GM19438 (cell line): ENCODE measurements at regions not wholly inside any gene's neighbourhood (a gene's known extent, or its start where the extent isn't known, plus 50 kb on each side); places are given as distances from the start of the nearest gene placed in this dataset.
"Not testable (repeated sequence)": the region's sequence is repeated elsewhere in the genome, so short reads cannot be mapped to it uniquely, and the experiment has no call there.

ENCODE experiments used
- ATAC-seq: cut with Tn5 transposase; IDR thresholded peaks from one replicate; pipeline ENCODE4 v1.9.1; 2021; ENCODE audit warnings: low read depth; ENCODE audit not compliant: unreplicated experiment

DNA sequence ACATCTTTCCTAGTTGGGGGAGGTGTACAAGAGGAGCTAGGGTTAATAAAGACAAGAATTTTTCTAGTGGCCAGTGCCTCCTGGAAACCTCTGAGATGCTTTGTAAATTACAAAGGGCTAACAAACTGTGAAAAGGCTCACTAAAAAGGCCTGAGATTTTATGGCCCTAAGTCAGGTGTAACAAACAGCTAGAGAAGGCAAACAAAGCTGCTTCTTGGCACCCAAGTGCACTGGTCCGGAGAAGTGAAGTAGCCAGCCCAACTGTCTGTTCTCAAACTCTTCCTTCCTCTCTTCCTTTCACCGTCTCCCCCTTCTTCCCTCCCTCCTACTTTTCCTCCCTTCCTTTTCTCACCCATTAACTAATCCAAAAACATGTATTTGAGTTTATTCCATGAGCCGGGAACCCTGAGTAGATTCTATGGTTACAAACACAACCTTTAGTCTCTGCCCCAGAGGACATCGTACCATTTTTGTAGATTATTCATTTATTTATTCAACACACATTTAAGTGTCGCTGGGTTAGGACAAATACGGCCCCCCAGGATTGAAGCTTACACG, 143.4 kb upstream of the PCGF5 start:
- ATAC-seq = no peak

DNA sequence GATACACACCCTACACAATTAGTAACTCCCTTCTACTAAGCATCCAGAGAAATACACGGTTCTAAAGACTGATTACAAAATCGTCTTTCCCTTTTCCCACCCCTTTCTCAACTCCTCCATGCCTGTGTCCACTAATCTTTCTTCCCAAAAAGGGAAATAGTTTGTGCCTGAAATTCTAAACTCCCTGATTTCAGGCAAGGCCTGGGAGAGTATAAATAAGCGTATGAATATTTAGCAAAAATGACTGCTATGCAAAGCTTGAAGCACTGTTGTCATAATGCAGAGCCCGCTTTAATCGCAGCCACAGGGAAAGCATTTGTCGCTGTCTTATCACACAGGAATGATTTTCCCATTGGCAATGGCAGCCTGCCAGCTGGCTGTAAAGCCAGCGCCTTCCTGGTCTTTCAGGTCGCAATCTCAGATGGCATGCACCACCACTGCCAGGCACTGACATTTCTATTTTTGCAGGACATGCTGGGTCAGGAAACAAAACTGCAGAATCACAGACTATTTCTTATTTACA, 142.9 kb upstream of the PCGF5 start:
- no peak for ATAC-seq

DNA sequence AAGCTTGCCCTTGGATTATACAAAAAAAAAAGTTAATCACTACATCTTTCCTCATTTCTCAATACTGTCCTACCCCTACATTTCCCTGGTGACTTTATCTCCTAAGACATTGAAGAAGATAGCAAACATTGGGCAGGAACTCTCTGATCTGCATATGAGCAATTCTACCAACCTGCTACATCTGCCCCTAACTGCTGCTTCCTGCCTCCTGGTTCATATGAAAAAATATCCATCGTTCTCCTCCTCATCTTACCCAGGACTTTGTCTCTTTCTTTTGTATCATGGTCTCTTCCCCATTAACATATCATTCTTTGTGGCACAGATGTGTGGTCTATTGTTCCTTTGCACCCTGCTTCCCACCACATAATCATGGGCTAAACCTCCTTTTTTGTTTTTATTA, 139.7 kb upstream of the PCGF5 start:
- ATAC-seq = no peak

DNA sequence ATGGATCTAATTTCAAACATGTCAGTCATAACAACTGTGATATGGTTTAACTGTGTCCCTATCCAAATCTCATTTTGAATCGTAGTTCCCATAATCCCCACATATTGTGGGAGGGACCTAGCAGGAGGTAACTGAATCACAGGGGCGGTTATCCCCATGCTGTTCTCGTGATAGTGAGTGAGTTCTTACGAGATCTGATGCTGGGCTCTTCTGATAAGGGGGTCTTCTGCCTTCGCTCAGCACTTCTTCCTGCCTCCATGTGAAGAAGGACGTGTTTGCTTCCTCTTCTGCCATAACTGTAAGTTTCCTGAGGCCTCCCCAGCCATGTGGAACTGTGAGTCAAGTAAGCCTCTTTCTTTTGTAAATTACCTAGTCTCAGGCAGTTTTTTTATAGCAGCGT, 138.0 kb upstream of the PCGF5 start:
- no peak for ATAC-seq

DNA sequence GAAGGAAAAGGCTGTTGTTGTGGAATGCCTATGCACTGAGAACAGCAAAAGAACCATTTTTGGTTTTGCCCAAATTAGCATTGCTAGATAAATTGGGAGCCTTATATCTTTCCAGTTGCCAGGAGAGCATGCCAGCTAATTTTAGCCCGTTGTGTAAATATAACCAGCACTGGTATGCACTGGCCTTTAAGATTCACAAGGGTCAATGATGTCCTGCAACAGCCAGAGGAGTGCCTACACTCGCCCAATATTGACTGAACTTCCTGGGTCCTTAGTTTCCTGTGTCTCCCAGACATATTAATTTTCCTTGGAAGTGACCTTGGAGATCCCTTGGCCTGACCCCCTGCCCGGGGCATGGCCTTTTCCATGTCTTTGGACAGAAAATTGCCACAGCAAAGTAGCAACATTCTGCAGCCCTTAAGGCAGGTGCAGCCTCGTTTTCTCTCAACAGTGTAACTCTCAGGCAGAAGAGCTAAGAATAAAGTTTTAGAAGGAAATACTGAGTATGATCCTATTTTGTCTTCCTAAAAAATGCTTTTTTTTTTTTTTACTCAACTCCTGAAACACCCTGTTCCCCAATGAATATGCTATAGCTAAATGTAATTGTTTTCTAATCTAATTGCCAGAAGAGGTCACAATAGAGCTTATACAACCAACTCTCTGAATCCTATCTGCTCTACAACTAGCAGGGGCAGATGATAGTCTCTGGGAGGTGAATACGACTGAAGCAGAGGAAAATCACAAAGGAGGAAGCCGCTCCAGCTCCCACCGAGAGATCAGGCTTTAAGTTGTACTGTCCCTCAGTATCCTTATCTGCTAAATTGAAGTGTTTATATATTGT, 131.9 kb upstream of the PCGF5 start:
- no peak for ATAC-seq

DNA sequence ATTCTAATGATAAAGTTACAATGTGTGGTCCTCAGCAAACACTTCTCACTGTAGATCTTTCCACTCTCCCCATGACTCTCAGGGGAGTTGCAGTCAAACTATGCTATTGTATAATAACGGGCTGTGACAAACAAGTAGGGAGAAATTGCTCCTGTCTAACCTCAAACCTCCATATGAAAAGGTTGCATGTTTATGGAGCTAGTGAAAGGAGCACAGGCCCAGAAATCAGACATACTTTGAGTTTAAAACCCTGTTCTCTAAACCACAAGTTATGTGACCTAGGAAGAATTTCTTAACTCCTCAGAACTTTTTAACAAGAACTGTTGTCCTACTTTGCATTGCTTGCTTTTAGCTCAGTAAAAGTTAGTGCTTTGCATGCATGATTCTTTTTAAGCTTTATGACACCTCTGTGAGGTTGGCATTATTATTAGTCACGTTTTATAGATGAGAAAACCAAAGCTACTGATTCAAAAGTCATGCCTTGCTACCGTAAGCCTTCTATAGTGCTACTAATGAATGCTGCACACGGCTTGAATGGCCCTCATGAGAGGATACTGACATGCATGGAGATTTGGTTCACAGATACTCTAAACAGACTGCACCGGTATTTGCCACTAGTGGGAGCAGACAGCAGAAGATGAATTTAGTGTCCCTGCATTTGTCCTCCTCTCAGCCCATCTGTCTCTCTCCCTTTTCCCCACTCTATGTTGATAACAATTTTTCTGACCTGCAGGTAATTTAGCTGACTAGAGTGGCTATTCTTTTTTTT, 129.5 kb upstream of the PCGF5 start:
- ATAC-seq = no peak

DNA sequence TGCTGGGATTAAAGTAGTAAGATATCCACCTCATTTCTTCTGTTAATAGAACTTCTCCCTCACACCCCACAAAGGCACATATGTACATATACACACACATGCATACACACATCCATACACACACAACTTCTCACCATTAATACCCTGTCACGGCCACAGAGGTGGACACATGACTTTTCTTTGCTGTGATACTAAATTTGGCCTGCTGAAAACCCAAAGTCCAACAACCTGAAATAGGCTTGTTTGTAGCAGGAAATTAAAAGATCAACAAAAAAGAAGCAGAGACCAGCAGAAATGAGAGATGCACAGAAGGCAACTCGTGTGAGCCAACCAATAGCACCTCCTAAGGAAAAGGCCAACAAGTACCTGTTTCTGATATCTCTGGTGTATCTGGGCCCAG, 128.7 kb upstream of the PCGF5 start:
- ATAC-seq = no peak

DNA sequence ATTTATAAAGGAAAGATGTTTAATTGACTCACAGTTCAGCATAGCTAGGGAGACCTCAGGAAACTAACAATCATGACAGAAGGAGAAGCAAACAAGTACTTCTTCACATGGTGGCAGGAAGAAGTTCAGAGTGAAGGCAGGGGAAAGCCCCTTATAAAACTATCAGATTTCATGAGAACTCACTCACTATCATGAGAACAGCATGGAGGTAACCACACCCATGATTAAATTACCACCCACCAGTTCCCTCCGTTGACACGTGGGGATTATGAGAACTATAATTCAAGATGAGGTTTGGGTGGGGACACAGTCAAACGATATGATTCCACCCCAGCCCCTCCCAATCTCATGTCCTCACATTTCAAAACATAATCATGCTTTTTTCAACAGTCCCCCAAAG, 124.2 kb upstream of the PCGF5 start:
- no peak for ATAC-seq

DNA sequence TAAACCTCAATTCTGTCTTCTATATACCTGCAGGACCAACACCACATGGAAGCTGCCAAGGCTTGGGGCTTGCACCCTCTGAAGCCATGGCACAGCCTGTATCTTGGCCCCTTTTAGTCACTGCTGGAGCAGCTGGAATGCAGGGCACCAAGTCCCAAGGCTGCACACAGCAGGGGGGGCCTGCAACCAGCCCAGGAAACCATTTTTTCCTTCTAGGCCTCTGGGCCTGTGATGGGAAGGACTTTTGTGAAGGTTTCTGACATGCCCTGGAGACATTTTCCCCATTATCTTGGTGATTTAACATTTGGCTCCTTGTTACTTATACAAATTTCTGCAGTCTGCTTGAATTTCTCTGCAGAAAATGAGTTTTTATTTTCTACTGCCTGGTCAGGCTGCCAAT, 123.2 kb upstream of the PCGF5 start:
- ATAC-seq = no peak

DNA sequence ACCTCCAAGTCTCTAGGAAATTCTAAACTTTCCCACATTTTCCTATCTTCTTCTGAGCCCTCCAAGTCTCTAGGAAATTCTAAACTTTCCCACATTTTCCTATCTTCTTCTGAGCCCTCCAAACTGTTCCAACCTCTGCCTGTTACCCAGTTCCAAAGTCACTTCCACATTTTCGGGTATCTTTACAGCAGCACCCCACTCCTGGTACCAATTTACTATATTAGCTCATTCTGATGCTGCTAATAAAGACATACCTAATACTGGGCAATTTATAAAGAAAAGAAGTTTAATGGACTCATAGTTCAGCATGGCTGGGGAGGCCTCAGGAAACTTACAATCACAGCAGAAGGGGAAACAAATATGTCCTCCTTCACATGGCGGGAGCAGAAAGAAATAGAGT, 122.4 kb upstream of the PCGF5 start:
- not testable (repeated sequence) for ATAC-seq

DNA sequence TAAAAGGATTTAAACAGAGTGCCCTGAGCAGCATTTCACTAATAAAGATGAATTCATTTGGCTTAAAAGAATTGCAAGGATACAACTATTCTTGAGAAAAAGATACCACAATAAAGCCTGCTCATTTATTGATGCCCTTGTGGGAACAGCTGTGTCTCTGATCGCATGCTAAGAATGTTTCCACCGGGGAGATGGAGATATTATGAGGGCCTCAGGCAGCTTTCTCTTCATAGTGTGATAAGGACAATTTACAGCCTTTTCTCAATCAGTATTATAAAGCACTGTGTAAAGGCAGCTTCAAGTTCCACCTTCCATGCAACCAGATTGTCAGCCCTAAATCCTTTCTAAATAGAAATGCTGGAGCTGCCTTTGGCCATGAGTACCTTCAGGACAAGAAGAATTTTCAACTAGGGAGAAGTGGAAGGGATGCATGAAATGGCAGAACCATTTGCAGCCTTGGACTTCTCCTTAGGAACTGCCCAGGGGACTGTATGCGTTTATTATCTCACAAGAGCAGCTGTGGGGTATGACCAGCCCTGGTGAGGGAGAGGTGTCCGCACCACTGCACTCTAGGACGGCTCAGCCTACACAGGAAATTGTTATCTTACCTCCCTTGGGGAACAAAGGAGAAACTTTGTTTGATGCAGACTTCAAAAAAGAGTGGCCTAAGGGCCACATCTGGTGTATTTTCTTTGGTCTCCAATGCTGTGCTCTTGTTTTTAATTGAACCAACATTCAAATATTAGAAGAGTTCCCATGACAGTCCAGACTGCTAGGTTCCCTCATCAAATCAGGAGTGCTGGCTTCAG, 116.9 kb upstream of the PCGF5 start:
- peak; percentile 63 for ATAC-seq

DNA sequence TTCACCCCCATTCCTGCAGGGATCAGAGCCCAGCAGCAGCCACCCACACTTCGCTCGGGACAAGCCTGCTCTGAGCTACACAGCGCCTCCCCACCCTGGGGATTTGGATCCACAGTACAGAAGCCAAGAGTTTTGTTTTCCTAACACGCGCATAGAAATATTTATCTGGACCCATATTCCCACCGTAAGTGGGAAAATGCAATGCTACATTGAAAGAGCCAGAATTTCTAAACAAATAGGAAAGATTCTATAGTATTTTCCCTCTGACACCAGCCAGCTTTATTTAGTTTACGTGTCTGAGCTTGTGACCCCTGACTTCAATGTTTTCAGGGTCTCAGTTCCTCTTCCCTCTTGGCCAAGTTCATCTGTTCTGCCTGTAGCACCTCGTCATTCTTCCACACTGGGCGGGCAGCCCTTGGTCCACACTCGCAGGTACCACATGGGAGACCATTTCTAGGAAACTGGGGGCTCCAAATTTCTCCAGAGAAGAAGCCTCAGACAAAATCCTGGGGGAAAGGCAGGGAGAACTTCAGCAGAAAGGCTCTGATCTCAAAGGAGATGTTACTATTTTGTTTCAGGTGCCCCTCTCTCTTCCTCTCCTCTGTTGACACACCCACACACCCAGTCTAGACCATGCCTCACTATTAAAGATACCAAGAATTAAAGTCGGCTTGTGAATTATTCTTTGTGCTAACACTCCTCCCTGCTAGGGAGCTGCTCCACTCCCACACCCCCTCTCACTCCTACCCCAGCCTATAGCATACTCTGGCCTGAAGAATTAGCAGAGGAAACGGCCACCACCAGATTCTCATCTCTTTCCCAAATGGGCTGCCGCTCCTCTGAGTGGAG, 116.0 kb upstream of the PCGF5 start:
- ATAC-seq = peak; percentile 26

DNA sequence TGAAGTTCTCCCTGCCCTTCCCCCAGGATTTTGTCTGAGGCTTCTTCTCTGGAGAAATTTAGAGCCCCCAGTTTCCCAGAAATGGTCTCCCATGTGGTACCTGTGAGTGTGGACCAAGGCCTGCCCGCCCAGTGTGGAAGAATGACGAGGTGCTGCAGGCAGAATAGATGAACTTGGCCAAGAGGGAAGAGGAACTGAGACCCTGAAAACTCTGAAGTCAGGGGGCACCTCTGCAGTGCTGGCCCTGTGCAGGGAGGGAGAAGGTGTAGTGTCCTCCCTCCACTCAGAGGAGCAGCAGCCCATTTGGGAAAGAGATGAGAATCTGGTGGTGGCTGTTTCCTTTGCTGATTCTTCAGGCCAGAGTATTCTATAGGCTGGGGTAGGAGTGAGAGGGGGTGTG, 115.2 kb upstream of the PCGF5 start:
- no peak for ATAC-seq

DNA sequence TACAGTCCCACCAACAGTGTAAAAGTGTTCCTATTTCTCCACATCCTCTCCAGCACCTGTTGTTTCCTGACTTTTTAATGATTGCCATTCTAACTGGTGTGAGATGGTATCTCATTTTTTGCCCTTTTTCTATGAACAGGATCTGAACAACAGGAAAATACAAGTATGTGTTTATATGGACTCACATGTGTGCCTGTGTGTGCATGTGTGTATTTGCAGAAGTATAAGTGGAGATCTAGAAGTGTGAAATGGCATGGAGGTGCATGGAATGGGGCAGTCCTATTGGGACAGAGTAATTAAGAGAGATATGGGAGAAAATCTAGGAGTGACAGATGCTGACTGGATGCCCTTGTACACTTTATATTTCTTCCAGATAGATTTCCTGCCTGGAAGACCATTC, 111.6 kb upstream of the PCGF5 start:
- no peak for ATAC-seq

DNA sequence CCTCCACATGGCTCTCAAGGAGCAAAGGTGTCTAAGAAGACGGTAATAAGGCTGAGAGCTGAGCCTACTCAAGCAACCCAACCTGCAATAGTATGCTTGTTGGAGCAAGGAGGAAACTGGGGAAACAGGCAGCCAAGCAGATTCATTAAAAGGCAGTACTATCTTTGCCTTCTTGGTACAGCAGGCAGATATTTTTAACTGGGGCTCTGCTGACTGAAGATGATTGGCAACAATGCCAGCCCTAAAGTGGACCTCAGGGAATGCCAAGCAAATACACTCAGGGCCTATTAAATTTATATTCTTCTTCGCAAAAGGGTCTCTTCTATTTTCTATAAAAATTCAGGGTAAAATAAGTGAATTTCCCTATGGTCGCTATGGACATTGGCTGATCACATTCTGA, 109.4 kb upstream of the PCGF5 start:
- ATAC-seq = no peak

DNA sequence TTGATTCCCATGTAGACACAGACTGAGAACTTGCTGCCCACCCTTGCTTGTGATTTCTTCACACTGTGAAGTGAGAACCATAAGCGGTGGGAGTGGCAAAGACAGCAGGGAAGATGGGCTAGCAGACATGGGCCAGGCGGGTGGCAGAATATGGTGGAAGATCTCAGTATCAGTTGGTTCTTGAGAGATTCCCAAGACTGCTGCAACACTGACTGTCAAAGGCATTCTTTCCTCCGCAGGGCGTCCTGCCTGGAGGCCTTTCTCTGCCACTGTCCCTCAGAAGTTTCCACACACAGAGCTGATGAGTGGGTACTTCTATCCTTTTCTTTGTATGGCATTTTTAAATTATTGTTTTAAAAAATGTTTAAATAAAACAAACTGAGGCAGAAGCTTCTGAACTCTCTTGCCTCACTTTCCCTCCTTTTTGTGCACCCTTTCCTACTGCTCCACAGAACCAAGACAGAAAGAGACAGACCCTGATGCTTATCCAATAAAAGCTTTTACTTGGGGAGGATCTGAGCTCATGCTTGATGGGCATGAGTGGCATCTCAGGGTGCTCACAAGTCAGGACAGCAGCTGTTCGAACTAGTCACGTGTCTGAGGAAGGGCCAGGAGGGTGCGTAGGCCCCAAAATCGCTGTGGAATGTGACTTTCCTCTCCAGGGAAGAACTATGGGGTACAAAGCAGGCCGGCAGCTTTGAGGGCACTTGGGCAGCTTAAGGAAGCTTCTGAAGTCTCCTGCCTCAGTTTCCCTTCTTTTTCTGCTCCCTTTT, 104.7 kb upstream of the PCGF5 start:
- no peak for ATAC-seq

DNA sequence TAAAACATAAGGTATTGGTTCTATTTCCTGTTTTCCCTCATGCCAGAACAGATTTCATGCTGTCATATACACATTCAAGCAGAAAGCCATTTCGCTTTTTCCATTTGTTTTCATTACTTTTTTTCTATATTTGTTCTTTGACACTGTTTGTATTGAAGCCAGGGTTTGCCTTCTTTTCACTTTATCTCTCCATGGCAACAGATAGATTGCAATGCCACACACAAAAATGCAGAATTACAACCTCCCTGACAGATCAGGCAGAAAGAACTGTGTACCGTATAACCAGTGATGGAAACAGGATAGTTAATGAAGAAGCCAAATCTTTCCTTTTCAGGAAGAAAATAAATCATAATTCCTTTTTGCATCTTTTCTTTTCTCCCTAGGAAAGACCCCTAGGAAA, 103.0 kb upstream of the PCGF5 start:
- no peak for ATAC-seq

DNA sequence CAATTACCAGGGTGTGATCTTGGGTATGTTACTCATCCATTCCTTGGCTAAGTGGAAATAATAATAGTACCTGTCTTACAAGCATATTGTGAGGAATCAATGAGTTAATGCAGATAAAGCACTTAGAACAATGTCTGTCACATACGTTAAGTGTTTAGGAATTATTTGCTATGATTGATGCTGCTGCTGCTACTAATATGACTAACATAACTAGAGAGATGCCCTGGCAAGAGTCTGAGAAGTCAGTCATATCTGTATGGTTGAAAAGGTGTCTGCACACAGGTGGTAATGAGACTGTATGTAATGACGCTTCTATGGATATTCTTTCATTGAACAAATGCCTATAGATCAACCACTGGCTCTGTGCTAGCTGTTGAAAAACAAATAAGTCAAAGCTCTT, 100.1 kb upstream of the PCGF5 start:
- no peak for ATAC-seq

DNA sequence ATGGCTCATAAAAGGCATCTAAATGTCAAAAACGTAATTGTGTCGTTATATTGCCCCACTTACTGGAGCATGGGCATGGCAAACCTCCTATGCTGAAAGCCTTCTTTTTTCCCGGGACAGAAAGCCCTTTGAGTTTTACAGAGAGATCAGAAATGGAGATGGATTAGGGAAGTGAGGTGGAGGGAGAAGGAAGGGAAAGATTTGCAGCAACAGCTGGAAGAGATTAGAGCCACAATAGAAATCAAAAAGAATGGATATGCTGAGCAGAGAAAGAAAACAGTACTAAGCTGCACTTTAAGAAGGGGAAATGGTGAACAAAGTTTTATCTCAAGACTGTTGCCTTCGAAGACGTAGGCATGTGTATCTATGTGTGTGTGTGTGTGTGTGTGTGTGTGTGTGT, 97.2 kb upstream of the PCGF5 start:
- ATAC-seq = no peak
